ENCODE measurements at regions not wholly inside any gene's neighbourhood (a gene's known extent, or its start where the extent isn't known, plus 50 kb on each side); places are given as distances from the start of the nearest gene placed in this dataset.
"Not testable (repeated sequence)": the region's sequence is repeated elsewhere in the genome, so short reads cannot be mapped to it uniquely, and the experiment has no call there.

DNA sequence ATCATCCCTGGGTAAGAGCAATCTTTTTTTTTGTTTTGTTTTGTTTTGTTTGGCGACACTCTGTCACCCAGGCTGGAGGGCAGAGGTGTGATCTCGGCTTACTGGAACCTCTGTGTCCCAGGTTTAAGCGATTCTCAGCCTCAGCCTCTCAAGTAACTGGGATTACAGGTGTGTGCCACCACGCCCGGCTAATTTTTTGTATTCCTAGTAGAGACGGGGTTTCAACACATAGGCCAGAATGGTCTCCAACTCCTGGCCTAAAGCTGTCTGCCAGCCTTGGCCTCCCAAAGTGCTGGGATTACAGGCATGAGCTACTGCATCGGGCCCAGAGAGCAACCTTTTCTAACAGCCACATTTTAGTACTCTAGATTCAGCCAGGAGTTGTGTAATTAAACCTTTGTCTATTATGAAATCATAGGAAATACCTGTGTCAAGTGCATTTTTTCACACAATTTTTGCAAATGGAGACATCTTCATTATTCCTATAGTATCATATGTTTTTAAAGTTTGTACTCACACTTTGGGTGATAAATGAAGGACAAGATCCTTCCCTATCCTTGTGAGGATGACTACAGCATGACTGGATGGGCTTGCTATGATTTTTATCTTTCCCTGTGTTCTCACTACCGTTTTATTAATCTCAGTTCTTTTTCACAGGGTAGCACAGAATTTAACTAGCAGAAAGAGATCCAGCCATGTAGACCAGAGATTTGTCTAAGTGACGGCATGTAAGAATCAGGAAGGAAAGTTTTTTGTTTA lies 82.6 kb downstream of the OR2B2 start:
- no peak for FAIRE-seq
- no peak for DNase-seq (ENCODE audit: extremely low spot score, insufficient read length, low read depth)

DNA sequence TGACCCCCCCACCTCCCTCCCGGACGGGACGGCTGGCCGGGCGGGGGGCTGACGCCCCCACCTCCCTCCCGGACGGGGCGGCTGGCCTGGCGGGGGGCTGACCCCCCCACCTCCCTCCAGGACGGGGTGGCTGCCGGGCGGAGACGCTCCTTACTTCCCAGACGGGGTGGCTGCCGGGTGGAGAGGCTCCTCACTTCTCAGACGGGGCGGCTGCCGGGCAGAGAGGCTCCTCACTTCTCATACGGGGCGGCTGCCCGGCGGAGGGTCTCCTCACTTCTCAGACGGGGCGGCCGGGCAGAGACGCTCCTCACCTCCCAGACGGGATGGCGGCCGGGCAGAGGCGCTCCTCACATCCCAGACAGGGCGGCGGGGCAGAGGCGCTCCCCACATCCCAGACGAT lies 84.7 kb downstream of the OR2B2 start:
- not testable (repeated sequence) for DNase-seq (ENCODE audit: extremely low spot score, insufficient read length, low read depth); FAIRE-seq

GRCh38 chr6:27826612-27826985 lies 85.6 kb downstream of the OR2B2 start:
- DNase-seq (ENCODE audit: extremely low spot score, insufficient read length, low read depth); FAIRE-seq: not testable (repeated sequence)

DNA sequence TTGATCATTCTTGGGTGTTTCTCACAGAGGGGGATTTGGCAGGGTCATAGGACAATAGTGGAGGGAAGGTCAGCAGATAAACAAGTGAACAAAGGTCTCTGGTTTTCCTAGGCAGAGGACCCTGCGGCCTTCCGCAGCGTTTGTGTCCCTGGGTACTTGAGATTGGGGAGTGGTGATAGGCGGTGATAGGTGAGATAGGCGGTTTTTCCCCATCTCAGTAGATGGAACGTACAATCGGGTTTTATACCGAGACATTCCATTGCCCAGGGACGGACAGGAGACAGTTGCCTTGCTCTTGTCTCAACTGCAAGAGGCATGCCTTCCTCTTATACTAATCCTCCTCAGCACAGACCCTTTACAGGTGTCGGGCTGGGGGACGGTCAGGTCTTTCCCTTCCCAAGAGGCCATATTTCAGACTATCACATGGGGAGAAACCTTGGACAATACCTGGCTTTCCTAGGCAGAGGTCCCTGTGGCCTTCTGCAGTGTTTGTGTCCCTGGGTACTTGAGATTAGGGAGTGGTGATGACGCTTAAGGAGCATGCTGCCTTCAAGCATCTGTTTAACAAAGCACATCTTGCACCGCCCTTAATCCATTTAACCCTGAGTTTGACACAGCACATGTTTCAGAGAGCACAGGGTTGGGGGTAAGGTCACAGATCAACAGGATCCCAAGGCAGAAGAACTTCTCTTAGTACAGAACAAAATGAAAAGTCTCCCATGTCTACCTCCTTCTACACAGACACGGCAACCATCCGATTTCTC lies 86.2 kb downstream of the OR2B2 start:
- FAIRE-seq; DNase-seq (ENCODE audit: extremely low spot score, insufficient read length, low read depth): not testable (repeated sequence)

DNA sequence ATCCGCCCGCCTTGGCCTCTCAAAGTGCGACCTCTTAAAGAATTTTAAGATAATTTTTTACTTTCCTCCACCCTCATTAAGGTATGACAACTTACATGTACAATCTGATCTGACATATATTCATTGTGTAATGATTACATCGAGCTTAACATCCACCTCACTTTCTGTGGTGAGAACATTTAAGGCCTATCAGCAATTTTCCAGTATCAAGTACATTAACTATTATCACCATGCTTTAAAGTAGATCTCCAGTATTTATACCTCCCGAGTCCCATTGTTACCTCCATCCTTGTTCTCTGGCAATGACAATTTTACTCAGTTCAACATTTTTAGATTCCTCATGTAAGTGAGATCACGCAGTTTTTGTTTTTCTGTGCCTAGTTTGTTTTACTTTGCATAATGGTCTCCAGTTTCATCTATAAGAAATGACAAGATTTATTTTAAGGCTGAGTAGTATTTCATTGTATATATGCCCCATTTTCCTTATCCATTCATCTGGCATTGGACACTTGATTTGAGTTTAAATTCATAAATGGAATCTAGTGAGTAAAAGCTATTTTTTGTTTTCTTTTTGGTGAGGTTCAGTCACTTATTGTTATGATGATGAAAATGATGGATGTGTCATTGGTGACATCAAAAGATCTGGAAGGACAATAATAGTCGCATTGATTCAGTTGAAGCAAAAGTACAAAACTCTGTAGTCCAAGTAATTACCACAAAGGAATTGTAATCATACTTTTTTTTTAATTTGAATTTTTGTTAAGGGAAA lies 87.0 kb downstream of the OR2B2 start:
- DNase-seq (ENCODE audit: extremely low spot score, insufficient read length, low read depth) (no peak), FAIRE-seq (no peak)

- DNase-seq (ENCODE audit: extremely low spot score, insufficient read length, low read depth) = not testable (repeated sequence)
- peak; percentile 49 for FAIRE-seq
These were observed 87.8 kb downstream of the OR2B2 start for GRCh38 chr6:27824211-27825024.

DNA sequence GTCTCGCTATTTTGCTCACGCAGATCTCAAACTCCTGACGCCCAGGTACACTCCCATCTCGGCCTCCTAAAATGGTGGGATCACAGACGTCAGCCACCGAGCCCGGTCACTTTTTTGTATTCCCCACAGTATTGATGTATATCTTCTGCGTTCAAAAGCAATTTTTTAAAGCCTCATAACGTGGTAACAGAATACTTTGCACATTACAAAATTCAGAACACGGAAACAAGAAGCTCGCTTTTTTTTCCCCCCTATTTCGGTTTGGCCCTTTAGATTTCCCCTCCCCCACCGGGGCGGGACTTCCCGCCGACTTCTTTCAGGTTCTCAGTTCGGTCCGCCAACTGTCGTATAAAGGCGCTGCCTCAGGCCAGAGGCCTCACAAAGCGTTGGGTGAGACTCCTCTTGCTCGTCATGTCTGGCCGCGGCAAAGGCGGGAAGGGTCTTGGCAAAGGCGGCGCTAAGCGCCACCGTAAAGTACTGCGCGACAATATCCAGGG lies 88.4 kb downstream of the OR2B2 start:
- peak; percentile 98 for FAIRE-seq
- DNase-seq (ENCODE audit: extremely low spot score, insufficient read length, low read depth) = not testable (repeated sequence)

GRCh38 chr6:27816906-27817305 lies 95.3 kb downstream of the OR2B2 start:
- FAIRE-seq (no peak), DNase-seq (ENCODE audit: extremely low spot score, insufficient read length, low read depth) (no peak)

DNA sequence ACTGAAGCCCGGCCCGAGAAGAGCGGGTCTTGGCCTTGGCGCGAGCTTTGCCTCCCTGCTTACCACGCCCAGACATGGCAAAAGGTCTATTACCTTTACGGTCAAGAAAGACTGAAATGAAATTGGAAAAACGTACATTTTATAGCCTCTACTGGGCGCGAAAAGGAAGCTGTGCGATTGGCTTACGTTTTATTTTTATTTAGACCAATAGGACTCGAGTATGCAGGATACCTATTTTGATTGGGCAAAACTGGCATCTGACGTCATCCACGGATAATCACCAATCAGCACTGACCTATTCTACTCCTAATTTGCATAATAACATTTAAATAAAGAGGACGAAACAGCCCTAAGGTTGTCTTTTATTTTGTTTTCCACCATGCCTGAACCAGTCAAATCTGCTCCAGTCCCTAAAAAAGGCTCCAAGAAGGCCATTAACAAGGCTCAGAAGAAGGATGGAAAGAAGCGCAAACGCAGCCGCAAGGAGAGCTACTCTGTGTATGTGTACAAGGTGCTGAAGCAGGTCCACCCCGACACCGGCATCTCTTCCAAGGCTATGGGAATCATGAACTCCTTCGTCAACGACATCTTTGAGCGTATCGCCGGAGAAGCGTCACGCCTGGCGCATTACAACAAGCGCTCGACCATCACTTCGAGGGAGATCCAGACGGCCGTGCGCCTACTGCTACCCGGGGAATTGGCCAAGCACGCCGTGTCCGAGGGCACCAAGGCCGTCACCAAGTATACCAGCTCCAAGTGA lies 97.4 kb downstream of the OR2B2 start:
- no peak for FAIRE-seq
- no peak for DNase-seq (ENCODE audit: extremely low spot score, insufficient read length, low read depth)

GRCh38 chr6:27814415-27814664 lies 97.9 kb downstream of the OR2B2 start:
- not testable (repeated sequence) for DNase-seq (ENCODE audit: extremely low spot score, insufficient read length, low read depth)
- peak; percentile 92 for FAIRE-seq

DNA sequence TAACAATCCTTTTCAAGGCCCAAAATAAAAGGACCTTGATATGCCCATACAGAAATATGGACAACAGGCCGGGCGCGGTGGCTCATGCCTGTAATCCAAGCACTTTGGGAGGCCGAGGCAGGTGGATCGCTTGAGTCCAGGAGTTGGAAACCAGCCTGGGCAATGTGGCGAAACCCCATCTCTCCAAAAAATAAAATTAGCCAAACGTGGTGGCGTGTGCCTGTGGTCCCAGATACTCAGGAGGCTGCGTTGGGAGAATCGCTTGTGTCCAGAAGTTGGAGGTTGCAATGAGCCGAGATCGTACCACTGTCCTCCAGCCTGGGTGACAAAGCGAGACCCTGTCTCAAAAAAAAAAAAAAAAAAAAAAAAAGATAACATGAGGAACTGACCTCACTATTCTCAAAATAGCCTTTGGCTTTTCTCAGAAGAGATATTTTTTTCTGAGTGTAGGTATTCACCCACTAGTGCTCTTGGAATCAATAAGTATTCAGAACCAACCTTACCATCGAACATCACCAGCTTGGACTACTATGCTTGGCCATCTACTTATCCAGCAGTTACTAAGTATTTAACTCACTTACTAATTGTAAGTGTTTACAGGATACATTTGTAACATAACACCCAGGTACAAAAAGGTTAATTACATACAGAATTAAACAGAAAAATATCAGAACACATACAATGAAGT lies 99.2 kb downstream of the OR2B2 start:
- FAIRE-seq (no peak), DNase-seq (ENCODE audit: extremely low spot score, insufficient read length, low read depth) (no peak)

DNA sequence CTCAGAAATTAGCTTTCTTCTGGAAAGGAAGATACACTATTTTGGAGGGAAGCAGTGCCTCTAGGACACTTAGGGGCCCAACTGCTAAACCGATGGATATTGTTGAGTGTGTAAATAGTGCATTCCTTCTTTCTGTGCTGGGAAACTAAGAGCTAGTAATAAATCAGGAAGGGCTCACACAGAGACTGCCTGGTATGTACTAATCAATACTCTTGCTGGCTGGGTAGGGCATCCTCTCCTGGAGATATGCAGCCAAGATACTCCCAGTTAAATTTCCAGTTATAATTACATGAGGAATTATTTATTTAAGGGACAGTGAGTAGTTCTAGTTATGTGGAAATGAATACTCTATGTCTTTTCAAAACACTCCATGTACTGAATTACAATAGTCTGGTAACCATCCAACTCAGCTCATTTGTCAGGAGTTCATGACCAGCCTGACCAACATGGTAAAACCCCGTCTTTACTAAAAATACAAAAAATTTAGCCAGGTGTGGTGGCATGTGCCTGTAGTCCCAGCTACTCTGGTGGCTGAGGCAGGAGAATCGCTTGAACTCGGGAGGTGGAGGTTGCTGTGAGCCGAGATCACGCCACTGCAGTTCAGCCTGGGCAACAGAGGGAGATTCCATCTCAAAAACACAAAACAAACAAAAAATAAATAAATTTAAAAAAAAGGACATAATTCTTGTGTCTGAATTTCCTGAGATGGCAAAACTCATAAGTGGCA lies 100.0 kb downstream of the OR2B2 start:
- FAIRE-seq (no peak), DNase-seq (ENCODE audit: extremely low spot score, insufficient read length, low read depth) (no peak)

- no peak for DNase-seq (ENCODE audit: extremely low spot score, insufficient read length, low read depth)
- FAIRE-seq = no peak
These were observed 100.8 kb downstream of the OR2B2 start for GRCh38 chr6:27811451-27811772.

- FAIRE-seq = no peak
- no peak for DNase-seq (ENCODE audit: extremely low spot score, insufficient read length, low read depth)
These were observed 101.3 kb downstream of the OR2B2 start for GRCh38 chr6:27810768-27811450.

- DNase-seq (ENCODE audit: extremely low spot score, insufficient read length, low read depth) (no peak), FAIRE-seq (peak; percentile 80)
These were observed 102.0 kb downstream of the OR2B2 start for GRCh38 chr6:27809939-27810767.

GRCh38 chr6:27809067-27809938 lies 102.9 kb downstream of the OR2B2 start:
- DNase-seq (ENCODE audit: extremely low spot score, insufficient read length, low read depth) (no peak), FAIRE-seq (no peak)
